GM23338 (cell line): ENCODE measurements at regions not wholly inside any gene's neighbourhood (a gene's known extent, or its start where the extent isn't known, plus 50 kb on each side); places are given as distances from the start of the nearest gene placed in this dataset.

Source experiments
- ATAC-seq: fragments of 200-7000 bp; cut with Tn5 transposase; 3 replicates; pipeline ENCODE4 v1.9.1; 2020
- DNase-seq: peaks from one replicate; pipeline ENCODE4 v3.0.0-alpha.2; 2015; ENCODE audit warnings: low spot score
- H2AFZ ChIP-seq: fragments of 200-600 bp; sonication (generic); 2 replicates; pipeline ENCODE4 v1.8.0; 2016; ENCODE audit warnings: antibody characterized with exemption, mild to moderate bottlenecking, moderate library complexity
- H3F3A ChIP-seq: fragments of 200-600 bp; sonication (generic); replicated peaks from 2 replicates; pipeline ENCODE4 v1.8.0; 2017; ENCODE audit warnings: antibody characterized with exemption, mixed run types, low read depth
- H3K27ac ChIP-seq: fragments of 200-600 bp; sonication (generic); 2 replicates; pipeline ENCODE4 v1.6.1; 2016; ENCODE audit warnings: low read depth
- H3K27me3 ChIP-seq: fragments of 200-600 bp; sonication (generic); 2 replicates; pipeline ENCODE4 v1.8.0; 2016; ENCODE audit warnings: mild to moderate bottlenecking, mixed run types, moderate library complexity; ENCODE audit not compliant: insufficient read depth
- H3K36me3 ChIP-seq: fragments of 200-600 bp; sonication (generic); 2 replicates; pipeline ENCODE4 v1.8.0; 2016; ENCODE audit warnings: mild to moderate bottlenecking; ENCODE audit not compliant: insufficient read depth
- H3K4me1 ChIP-seq: fragments of 200-600 bp; sonication (generic); 2 replicates; pipeline ENCODE4 v1.8.0; 2016; ENCODE audit warnings: mild to moderate bottlenecking, moderate library complexity; ENCODE audit not compliant: insufficient read depth
- H3K4me2 ChIP-seq: fragments of 200-600 bp; sonication (generic); 2 replicates; pipeline ENCODE4 v1.7.1; 2017; ENCODE audit warnings: mixed run types
- H3K4me3 ChIP-seq: fragments of 200-600 bp; sonication (generic); 2 replicates; pipeline ENCODE4 v1.6.1; 2016; ENCODE audit warnings: mixed run types
- H3K79me2 ChIP-seq: fragments of 200-600 bp; sonication (generic); replicated peaks from 2 replicates; pipeline ENCODE4 v1.8.0; 2017; ENCODE audit warnings: mild to moderate bottlenecking; ENCODE audit not compliant: insufficient read depth
- H3K9me2 ChIP-seq: fragments of 200-600 bp; sonication (generic); 2 replicates; pipeline ENCODE4 v1.8.0; 2017; ENCODE audit not compliant: insufficient read depth
- H4K20me1 ChIP-seq: fragments of 200-600 bp; sonication (generic); replicated peaks from 2 replicates; pipeline ENCODE4 v1.8.0; 2017; ENCODE audit warnings: mild to moderate bottlenecking; ENCODE audit not compliant: insufficient read depth
- H3K27ac Mint-ChIP-seq: 2 replicates; pipeline ENCODE4 v1.8.0; 2020; ENCODE audit warnings: inconsistent platforms, mild to moderate bottlenecking, moderate library complexity, mixed read lengths
- H3K27me3 Mint-ChIP-seq: 3 replicates; pipeline ENCODE4 v1.8.0; 2022; ENCODE audit warnings: low read depth, mild to moderate bottlenecking, moderate library complexity, mixed read lengths, inconsistent platforms; ENCODE audit not compliant: insufficient read depth, poor library complexity
- H3K36me3 Mint-ChIP-seq: 3 replicates; pipeline ENCODE4 v1.8.0; 2021; ENCODE audit warnings: low read depth, mild to moderate bottlenecking, inconsistent platforms, moderate library complexity, mixed read lengths
- H3K4me1 Mint-ChIP-seq: 3 replicates; pipeline ENCODE4 v1.8.0; 2020; ENCODE audit warnings: mild to moderate bottlenecking, inconsistent platforms, mixed read lengths
- H3K4me3 Mint-ChIP-seq: 3 replicates; pipeline ENCODE4 v1.8.0; 2021; ENCODE audit warnings: moderate library complexity, mild to moderate bottlenecking, inconsistent platforms, mixed read lengths
- H3K9me3 Mint-ChIP-seq: 3 replicates; pipeline ENCODE4 v1.8.0; 2020; ENCODE audit warnings: moderate library complexity, mild to moderate bottlenecking, inconsistent platforms, mixed read lengths
- CREB1 ChIP-seq: fragments of 250-450 bp; sonication (Bioruptor Pico); IDR thresholded peaks from 2 replicates; pipeline ENCODE4 v1.5.0; 2020; ENCODE audit warnings: low read depth, mild to moderate bottlenecking, moderate library complexity
- CTCF ChIP-seq, 2 experiments: fragments of 200-600 bp in 1 of 2; sonication (generic) in 1 of 2; conservative IDR thresholded peaks; 2 replicates each; pipeline versions ENCODE4 v1.5.1 to v1.6.1; 2016 to 2017; ENCODE audit warnings: antibody characterized with exemption in 2 of 2, low read depth in 2 of 2, mild to moderate bottlenecking in 2 of 2, moderate library complexity in 1 of 2
- ETS1 ChIP-seq: IDR thresholded peaks from 2 replicates; pipeline ENCODE4 v1.6.1; 2016; ENCODE audit warnings: antibody characterized with exemption
- EZH2 ChIP-seq: fragments of 200-600 bp; sonication (generic); IDR thresholded peaks from one replicate; pipeline ENCODE4 v1.8.0; 2017; ENCODE audit warnings: antibody characterized with exemption, mild to moderate bottlenecking, low read depth; ENCODE audit not compliant: unreplicated experiment
- EZH2phosphoT487 ChIP-seq: fragments of 200-600 bp; sonication (generic); IDR thresholded peaks from one replicate; pipeline ENCODE4 v1.8.1; 2018; ENCODE audit warnings: antibody characterized with exemption; ENCODE audit not compliant: unreplicated experiment
- JUNB ChIP-seq: IDR thresholded peaks from one replicate; pipeline ENCODE4 v1.6.1; 2016; ENCODE audit warnings: antibody characterized with exemption; ENCODE audit not compliant: unreplicated experiment
- NANOG ChIP-seq: IDR thresholded peaks from 2 replicates; pipeline ENCODE4 v1.6.1; 2016; ENCODE audit warnings: antibody characterized with exemption, borderline replicate concordance
- POLR2AphosphoS5 ChIP-seq: IDR thresholded peaks from 2 replicates; pipeline ENCODE4 v1.6.1; 2016; ENCODE audit warnings: antibody characterized with exemption, low read depth
- REST ChIP-seq: IDR thresholded peaks from one replicate; pipeline ENCODE4 v1.6.1; 2018; ENCODE audit warnings: antibody characterized with exemption; ENCODE audit not compliant: unreplicated experiment
- STAT1 ChIP-seq: IDR thresholded peaks from one replicate; pipeline ENCODE4 v1.6.1; 2016; ENCODE audit warnings: antibody characterized with exemption; ENCODE audit not compliant: unreplicated experiment
- ZNF114 ChIP-seq: fragments of 250-450 bp; sonication (Bioruptor Pico); IDR thresholded peaks from 2 replicates; pipeline ENCODE4 v1.5.0; 2020; ENCODE audit warnings: mild to moderate bottlenecking, moderate library complexity
- ZNF331 ChIP-seq: fragments of 250-450 bp; sonication (Bioruptor Pico); IDR thresholded peaks from 2 replicates; pipeline ENCODE4 v1.5.0; 2020; ENCODE audit warnings: low read depth, mild to moderate bottlenecking, moderate library complexity
- ZNF462 ChIP-seq: fragments of 250-450 bp; sonication (Bioruptor Pico); IDR thresholded peaks from 2 replicates; pipeline ENCODE4 v1.5.0; 2020; ENCODE audit warnings: mild to moderate bottlenecking, moderate library complexity

DNA sequence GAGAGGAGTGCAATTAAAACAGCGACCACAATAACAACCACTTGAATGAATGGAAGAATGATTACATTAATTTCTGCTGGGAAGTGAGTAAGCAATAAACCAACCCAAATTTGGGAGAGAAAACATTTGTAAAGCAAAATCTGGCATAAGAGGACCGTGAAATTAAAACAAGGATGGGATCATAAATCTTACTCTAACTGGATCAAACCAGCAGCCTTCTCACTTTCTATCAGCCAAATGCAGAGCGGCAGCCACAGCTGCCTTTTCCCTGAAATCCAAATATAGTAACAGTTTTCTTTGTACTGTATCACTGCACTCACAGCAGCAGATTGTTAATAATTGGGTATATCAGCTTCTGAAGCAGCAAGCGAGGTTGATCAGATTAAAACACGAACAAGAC is 245.2 kb upstream of the REG3G start:
- no peak overlapping the region for H3K4me3 ChIP-seq
- no peak overlapping the region for H3K4me2 ChIP-seq
- DNase-seq (no peak), ATAC-seq (no peak)
- Mint-ChIP-seq H3K4me1 (no peaks in the 10 kb centered on the region; the same call in 2 of the 3 replicates), H3K27me3 (no peaks in the 10 kb centered on the region), H3K36me3 (peaks cover 7% of the 10 kb centered on the region), H3K27ac (no peak overlapping the region), H3K9me3 (peaks cover 8% of the 10 kb centered on the region; the same call in 2 of the 3 replicates), H3K4me3 (no peak overlapping the region)
- H3K79me2 ChIP-seq = no peaks in the 10 kb centered on the region
- peak overlapping the region; percentile 56 for H2AFZ ChIP-seq
- TF ChIP-seq NANOG (no peak), JUNB (no peak), CTCF (conservative IDR thresholded peaks at IDR 0.05; ENCODE audit: low read depth in 2 of 2) (no peak), CREB1 (no peak), REST (no peak), EZH2 (no peak), ETS1 (no peak), ZNF462 (CRISPR knock-in tag) (no peak), EZH2phosphoT487 (no peak), ZNF331 (CRISPR knock-in tag) (no peak), STAT1 (no peak), ZNF114 (no peak), POLR2AphosphoS5 (no peak)
- H3K27me3 ChIP-seq = no peaks in the 10 kb centered on the region
- H4K20me1 ChIP-seq = no peaks in the 10 kb centered on the region
- no peak overlapping the region for H3K27ac ChIP-seq
- H3F3A ChIP-seq = no peaks in the 10 kb centered on the region
- H3K4me1 ChIP-seq = no peaks in the 10 kb centered on the region
- no peaks in the 10 kb centered on the region for H3K9me2 ChIP-seq
- H3K36me3 ChIP-seq = no peaks in the 10 kb centered on the region
